Calu3 (cell line): ENCODE measurements at regions not wholly inside any gene's neighbourhood (a gene's known extent, or its start where the extent isn't known, plus 50 kb on each side); places are given as distances from the start of the nearest gene placed in this dataset.

Experiments
- BruUV-seq: library from RNA; stranded (reverse); fragments of 400-500 nt; replicated peaks from 2 replicates; lab custom pipeline; 2021; lab: Mats Ljungman, UMichigan
- CTCF ChIA-PET: fragments of 300-600 bp; sonication (Branson Sonifier 250); formaldehyde crosslinking; loops from one replicate; lab custom pipeline; 2022; ENCODE audit warnings: antibody characterized with exemption; lab: Charles Lee
- DNase-seq: peaks from one replicate; pipeline ENCODE4 v3.0.0; 2022
- H3K27ac Mint-ChIP-seq: one replicate; pipeline ENCODE4 v1.8.0; 2022; ENCODE audit warnings: mixed read lengths; ENCODE audit not compliant: unreplicated experiment
- H3K27me3 Mint-ChIP-seq: one replicate; pipeline ENCODE4 v1.8.0; 2022; ENCODE audit warnings: mixed read lengths; ENCODE audit not compliant: unreplicated experiment
- H3K36me3 Mint-ChIP-seq: one replicate; pipeline ENCODE4 v1.8.0; 2022; ENCODE audit warnings: mild to moderate bottlenecking, moderate library complexity, mixed read lengths; ENCODE audit not compliant: insufficient read depth, unreplicated experiment
- H3K4me1 Mint-ChIP-seq: one replicate; pipeline ENCODE4 v1.8.0; 2022; ENCODE audit warnings: mild to moderate bottlenecking, low read depth, mixed read lengths; ENCODE audit not compliant: unreplicated experiment
- H3K4me3 Mint-ChIP-seq: one replicate; pipeline ENCODE4 v1.8.0; 2022; ENCODE audit warnings: mild to moderate bottlenecking, low read depth, moderate library complexity, mixed read lengths; ENCODE audit not compliant: unreplicated experiment
- H3K9me3 Mint-ChIP-seq: one replicate; pipeline ENCODE4 v1.8.0; 2022; ENCODE audit warnings: low read depth, mixed read lengths; ENCODE audit not compliant: unreplicated experiment
- intact Hi-C: fragments of 100-400 bp; cut with micrococcal nuclease; formaldehyde crosslinking; loops from one replicate; pipeline ENCODE4 v1.10.0; 2022; ENCODE audit not compliant: unreplicated experiment
- TF ChIP-seq, protein P1 (sequence below): fragments of 200-600 bp; IDR thresholded peaks from one replicate; pipeline ENCODE4 v1.8.0; 2022; ENCODE audit warnings: antibody characterized with exemption; ENCODE audit not compliant: unreplicated experiment

DNA sequence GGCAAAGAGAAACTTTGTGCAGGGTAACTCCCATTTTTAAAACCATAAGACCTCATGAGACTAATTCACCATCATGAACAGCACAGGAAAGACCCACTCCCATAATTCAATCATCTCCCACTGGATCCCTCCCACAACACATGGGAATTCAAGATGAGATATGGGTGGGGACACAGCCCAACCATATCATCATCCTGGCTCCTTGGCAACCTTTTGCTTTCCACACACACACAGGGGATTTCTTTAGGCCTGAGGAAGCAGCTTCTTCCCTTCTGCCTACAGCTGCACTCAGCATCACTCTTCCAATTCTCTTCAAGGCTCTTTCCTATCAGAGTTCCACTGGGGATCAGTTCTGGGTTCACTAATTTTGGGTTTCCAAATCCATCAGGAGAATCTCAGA is 199.0 kb upstream of the CTBP2 start:
- no peak for DNase-seq
- Mint-ChIP-seq H3K27ac (no peak overlapping the region), H3K36me3 (no peaks in the 10 kb centered on the region), H3K27me3 (no peaks in the 10 kb centered on the region), H3K9me3 (peaks cover 4% of the 10 kb centered on the region), H3K4me3 (no peak overlapping the region), H3K4me1 (no peaks in the 10 kb centered on the region)
- CTCF ChIA-PET = no interaction called here
- TF ChIP-seq, protein P1, sequence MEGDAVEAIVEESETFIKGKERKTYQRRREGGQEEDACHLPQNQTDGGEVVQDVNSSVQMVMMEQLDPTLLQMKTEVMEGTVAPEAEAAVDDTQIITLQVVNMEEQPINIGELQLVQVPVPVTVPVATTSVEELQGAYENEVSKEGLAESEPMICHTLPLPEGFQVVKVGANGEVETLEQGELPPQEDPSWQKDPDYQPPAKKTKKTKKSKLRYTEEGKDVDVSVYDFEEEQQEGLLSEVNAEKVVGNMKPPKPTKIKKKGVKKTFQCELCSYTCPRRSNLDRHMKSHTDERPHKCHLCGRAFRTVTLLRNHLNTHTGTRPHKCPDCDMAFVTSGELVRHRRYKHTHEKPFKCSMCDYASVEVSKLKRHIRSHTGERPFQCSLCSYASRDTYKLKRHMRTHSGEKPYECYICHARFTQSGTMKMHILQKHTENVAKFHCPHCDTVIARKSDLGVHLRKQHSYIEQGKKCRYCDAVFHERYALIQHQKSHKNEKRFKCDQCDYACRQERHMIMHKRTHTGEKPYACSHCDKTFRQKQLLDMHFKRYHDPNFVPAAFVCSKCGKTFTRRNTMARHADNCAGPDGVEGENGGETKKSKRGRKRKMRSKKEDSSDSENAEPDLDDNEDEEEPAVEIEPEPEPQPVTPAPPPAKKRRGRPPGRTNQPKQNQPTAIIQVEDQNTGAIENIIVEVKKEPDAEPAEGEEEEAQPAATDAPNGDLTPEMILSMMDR = no peak
- intact Hi-C loops = no loop called here
- no TSS peak for BruUV-seq

DNA sequence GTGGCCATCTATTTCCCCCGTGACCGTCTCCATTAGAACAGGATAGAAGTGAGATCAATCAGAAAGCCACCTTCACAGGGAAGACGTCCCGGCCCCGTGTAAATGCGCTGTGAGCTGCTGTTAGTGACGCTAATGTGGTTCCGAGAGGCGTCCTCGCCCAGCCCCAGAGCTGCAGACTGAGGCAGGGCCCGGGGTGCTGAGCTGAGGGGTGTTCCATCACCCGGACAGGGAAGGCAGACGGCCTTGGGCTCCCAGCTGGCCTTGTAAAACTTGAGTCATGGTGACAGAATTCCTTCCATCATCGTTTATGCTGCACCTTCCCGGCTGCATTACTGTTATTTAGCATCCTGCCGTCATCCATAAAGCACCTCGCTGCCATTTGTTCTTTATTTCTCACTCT is 195.3 kb upstream of the CTBP2 start:
- TF ChIP-seq, protein P1 = no peak
- H3K27me3 Mint-ChIP-seq = no peaks in the 10 kb centered on the region
- CTCF ChIA-PET = no interaction called here
- intact Hi-C loops = no loop called here
- H3K36me3 Mint-ChIP-seq = no peaks in the 10 kb centered on the region
- H3K27ac Mint-ChIP-seq = no peak overlapping the region
- no peak overlapping the region for H3K4me3 Mint-ChIP-seq
- DNase-seq = no peak
- H3K9me3 Mint-ChIP-seq = peaks cover 4% of the 10 kb centered on the region
- H3K4me1 Mint-ChIP-seq = no peaks in the 10 kb centered on the region
- no TSS peak for BruUV-seq

DNA sequence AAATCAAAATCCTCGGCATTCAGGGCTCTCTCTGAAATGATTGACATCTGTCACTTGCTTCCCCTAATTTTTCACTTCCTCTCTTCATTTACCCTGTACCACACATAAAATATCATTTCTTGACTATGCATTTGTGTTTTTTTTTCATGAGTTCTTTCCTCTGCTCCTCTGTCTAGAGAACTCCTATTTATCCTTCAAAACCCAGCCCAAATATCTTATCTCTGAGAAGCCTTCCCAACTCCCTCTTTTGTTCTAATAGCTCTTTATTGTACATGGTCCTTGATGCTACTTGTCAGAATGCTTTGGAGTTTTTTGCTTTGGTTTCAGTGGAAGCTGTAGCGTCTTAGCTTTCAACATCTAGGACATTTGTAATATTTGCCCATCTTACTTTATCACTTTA is 190.2 kb upstream of the CTBP2 start:
- H3K27me3 Mint-ChIP-seq = no peaks in the 10 kb centered on the region
- no peaks in the 10 kb centered on the region for H3K9me3 Mint-ChIP-seq
- peaks cover under 1% of the 10 kb centered on the region for H3K4me1 Mint-ChIP-seq
- no peak overlapping the region for H3K27ac Mint-ChIP-seq
- BruUV-seq = no TSS peak
- CTCF ChIA-PET = no interaction called here
- H3K36me3 Mint-ChIP-seq = no peaks in the 10 kb centered on the region
- intact Hi-C loops = no loop called here
- DNase-seq = no peak
- TF ChIP-seq, protein P1 = no peak
- H3K4me3 Mint-ChIP-seq = no peak overlapping the region

DNA sequence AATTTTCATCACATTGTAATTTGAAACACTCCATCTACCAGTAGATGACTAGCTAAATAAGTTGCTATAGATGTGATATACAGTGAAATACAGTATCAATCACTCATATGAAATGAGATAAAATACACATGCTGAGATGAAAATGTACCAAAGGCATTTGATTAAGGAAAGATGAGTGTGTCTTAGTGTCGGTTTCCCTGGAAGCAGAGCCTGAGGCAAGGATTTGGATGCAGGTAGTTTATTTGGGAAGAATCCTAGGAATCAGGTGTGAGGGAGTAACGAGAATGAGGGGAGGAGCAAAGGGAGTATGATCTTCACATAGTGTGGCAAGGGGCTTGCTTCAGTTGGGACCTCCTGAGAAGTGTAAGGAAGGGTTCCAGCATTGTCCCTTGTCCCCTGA is 188.2 kb upstream of the CTBP2 start:
- Mint-ChIP-seq H3K9me3 (no peaks in the 10 kb centered on the region), H3K4me1 (peaks cover 15% of the 10 kb centered on the region), H3K4me3 (no peak overlapping the region), H3K27ac (no peak overlapping the region), H3K27me3 (no peaks in the 10 kb centered on the region), H3K36me3 (peaks cover 7% of the 10 kb centered on the region)
- TF ChIP-seq, protein P1 = no peak
- CTCF ChIA-PET = no interaction called here
- intact Hi-C loops = loop anchor here (10.0 kb wide), 1 partner anchor 184 kb away; the partner anchor contains the start of gene CTBP2
- DNase-seq = no peak
- BruUV-seq = no TSS peak
